ENCODE measurements at regions not wholly inside any gene's neighbourhood (a gene's known extent, or its start where the extent isn't known, plus 50 kb on each side); places are given as distances from the start of the nearest gene placed in this dataset.

GRCh38 chr2:185241556-185241955 is 497.0 kb upstream of the FSIP2 start:
- ChIA-PET CTCF (no interaction called here), POLR2A (ENCODE audit: unreplicated experiment) (no interaction called here)
- Histone ChIP-seq H3K4me2 (ENCODE audit: low read depth, low read length) (no peak overlapping the region), H3K9me3 (ENCODE audit: control insufficient read depth, insufficient read depth, low read length) (peaks cover 4% of the 10 kb centered on the region; the same call in 1 of the 2 replicates), H2BK120ac (ENCODE audit: low read depth, low read length) (no peak overlapping the region), H3K9me1 (ENCODE audit: insufficient read depth, low read length) (no peaks in the 10 kb centered on the region), H2BK15ac (ENCODE audit: low read depth, low read length) (no peak overlapping the region), H2BK5ac (ENCODE audit: low read depth, low read length, poor library complexity, severe bottlenecking) (no peak overlapping the region), H2AK5ac (ENCODE audit: low read depth, low read length) (no peak overlapping the region), H4K20me1 (ENCODE audit: insufficient read depth, low read length) (no peaks in the 10 kb centered on the region), H2AK9ac (replicated peaks; ENCODE audit: low read depth, low read length, poor library complexity) (no peak overlapping the region), H3K27ac (ENCODE audit: insufficient read depth, low read length) (no peak overlapping the region), H4K91ac (ENCODE audit: insufficient read depth, low read depth, low read length) (no peak overlapping the region), H3K36me3 (ENCODE audit: control insufficient read depth, insufficient read depth, low read length) (no peaks in the 10 kb centered on the region), H4K5ac (ENCODE audit: low read depth, low read length) (no peak overlapping the region), H3K4me1 (ENCODE audit: control insufficient read depth, insufficient read depth, low read length) (no peaks in the 10 kb centered on the region), H2BK20ac (ENCODE audit: low read depth, low read length) (no peak overlapping the region), H3K56ac (ENCODE audit: extremely low read depth, insufficient read depth, low read length) (no peak overlapping the region), H3K18ac (ENCODE audit: low read depth, low read length) (no peak overlapping the region), H3K9ac (ENCODE audit: low read depth, low read length) (no peak overlapping the region), H4K8ac (ENCODE audit: low read depth in 2 of 2, low read length in 2 of 2) (no peak overlapping the region), H2AFZ (replicated peaks; ENCODE audit: low read length, poor library complexity) (no peak overlapping the region), H3K23ac (ENCODE audit: low read depth, low read length) (no peak overlapping the region), H3K4ac (ENCODE audit: low read depth, low read length) (no peak overlapping the region), H3K4me3 (ENCODE audit: insufficient read depth, low read depth, low read length) (no peak overlapping the region), H3K14ac (replicated peaks; ENCODE audit: low read depth, low read length) (no peak overlapping the region), H3K79me1 (ENCODE audit: low read depth in 1 of 2, low read length in 2 of 2) (no peaks in the 10 kb centered on the region), H3K27me3 (ENCODE audit: control insufficient read depth, insufficient read depth, low read length) (no peaks in the 10 kb centered on the region)
- DNase-seq, result no peak
- dilution Hi-C loops (cut with HindIII; ENCODE audit: low sequenced_read_pairs, unreplicated experiment), result no loop called here
- intact Hi-C loops (cut with micrococcal nuclease), result no loop called here
- TF ChIP-seq NFE2L2 (IDR thresholded peaks at IDR 0.05; ENCODE audit: low read depth, low read length) (no peak), SMC3 (IDR thresholded peaks at IDR 0.05; ENCODE audit: low read depth, low read length) (no peak), CTCF (conservative IDR thresholded peaks at IDR 0.05; ENCODE audit: low read depth, low read length) (no peak), CHD1 (IDR thresholded peaks at IDR 0.05; ENCODE audit: low read depth, low read length) (no peak), MXI1 (IDR thresholded peaks at IDR 0.05; ENCODE audit: borderline replicate concordance, low read depth, low read length) (no peak), ELK1 (IDR thresholded peaks at IDR 0.05; ENCODE audit: borderline replicate concordance, low read depth, low read length) (no peak), MAZ (IDR thresholded peaks at IDR 0.05; ENCODE audit: borderline replicate concordance, low read depth, low read length) (no peak), BHLHE40 (IDR thresholded peaks at IDR 0.05; ENCODE audit: low read depth, low read length) (no peak), RCOR1 (IDR thresholded peaks at IDR 0.05; ENCODE audit: insufficient replicate concordance, low read length) (no peak), CEBPB (IDR thresholded peaks at IDR 0.05; ENCODE audit: low read depth, low read length) (no peak), USF2 (IDR thresholded peaks at IDR 0.05; ENCODE audit: low read depth, low read length) (no peak), MAFK (IDR thresholded peaks at IDR 0.05; ENCODE audit: low read depth, low read length) (no peak)
- WGBS, 2 experiments (ENCODE audit: extremely low coverage in 2 of 2, insufficient read length in 1 of 2), result no CpG with 5 or more reads among the region's 13 CpGs
- no peak for ATAC-seq (ENCODE audit: low read depth)
- BruUV-seq (replicated peaks), result no TSS peak
- in situ Hi-C loops (cut with MboI; ENCODE audit: low sequenced_read_pairs), result no loop called here

All from IMR-90 (cell line).